Skin epidermis (tissue), 12 donors: ENCODE measurements at regions not wholly inside any gene's neighbourhood (a gene's known extent, or its start where the extent isn't known, plus 50 kb on each side); places are given as distances from the start of the nearest gene placed in this dataset.
"Not testable (repeated sequence)": the region's sequence is repeated elsewhere in the genome, so short reads cannot be mapped to it uniquely, and the experiment has no call there.

ENCODE experiments used
- H3K27ac ChIP-seq, 21 experiments: fragments of 200-600 bp; sonication (generic) in 11 of 21; one replicate each; pipeline ENCODE4 v1.5.0; 2020; ENCODE audit warnings: mild to moderate bottlenecking in 3 of 21, inconsistent platforms in 2 of 21, moderate library complexity in 2 of 21
- H3K4me3 ChIP-seq, 7 experiments: fragments of 200-600 bp; sonication (generic) in 2 of 7; one replicate each; pipeline ENCODE4 v1.5.0; 2020; ENCODE audit warnings: inconsistent platforms in 2 of 7, mild to moderate bottlenecking in 2 of 7, moderate library complexity in 1 of 7

GRCh38 chr22:48757581-48757980 is 1070.1 kb downstream of the BRD1 start:
- Histone ChIP-seq H3K27ac (no peak overlapping the region), H3K4me3 (no peak overlapping the region)

GRCh38 chr22:48757135-48757534 is 1070.5 kb downstream of the BRD1 start:
- not testable (repeated sequence) for H3K27ac ChIP-seq, H3K4me3 ChIP-seq

- no peak overlapping the region for H3K4me3 ChIP-seq
- H3K27ac ChIP-seq = no peak overlapping the region
Measured at GRCh38 chr22:48756146-48757111, 1071.2 kb downstream of the BRD1 start.

- H3K27ac ChIP-seq = no peak overlapping the region
Measured at GRCh38 chr22:48755059-48755949, 1072.4 kb downstream of the BRD1 start.

GRCh38 chr22:48754611-48755058 is 1073.0 kb downstream of the BRD1 start:
- Histone ChIP-seq H3K27ac (no peak overlapping the region), H3K4me3 (no peak overlapping the region)

More at GRCh38 chr22:48755059-48755949, 1072.4 kb downstream of the BRD1 start:
- no peak overlapping the region for H3K4me3 ChIP-seq

- H3K27ac ChIP-seq = no peak overlapping the region
- H3K4me3 ChIP-seq = no peak overlapping the region
Measured at GRCh38 chr22:48753752-48754517, 1073.7 kb downstream of the BRD1 start.

GRCh38 chr22:48753381-48753730 is 1074.3 kb downstream of the BRD1 start:
- H3K4me3 ChIP-seq = no peak overlapping the region

GRCh38 chr22:48752451-48753380 is 1075.0 kb downstream of the BRD1 start:
- Histone ChIP-seq H3K27ac (no peak overlapping the region), H3K4me3 (no peak overlapping the region)

More at GRCh38 chr22:48753381-48753730, 1074.3 kb downstream of the BRD1 start:
- H3K27ac ChIP-seq = no peak overlapping the region

GRCh38 chr22:48751539-48752437 is 1075.9 kb downstream of the BRD1 start:
- no peak overlapping the region for H3K27ac ChIP-seq
- no peak overlapping the region for H3K4me3 ChIP-seq

GRCh38 chr22:48750826-48751440 is 1076.7 kb downstream of the BRD1 start:
- no peak overlapping the region for H3K4me3 ChIP-seq
- no peak overlapping the region for H3K27ac ChIP-seq

GRCh38 chr22:48750282-48750681 is 1077.4 kb downstream of the BRD1 start:
- Histone ChIP-seq H3K27ac (no peak overlapping the region), H3K4me3 (no peak overlapping the region)

- Histone ChIP-seq H3K27ac (no peak overlapping the region), H3K4me3 (no peak overlapping the region)
Measured at GRCh38 chr22:48749555-48750227, 1078.0 kb downstream of the BRD1 start.

- H3K27ac ChIP-seq = no peak overlapping the region
- no peak overlapping the region for H3K4me3 ChIP-seq
Measured at GRCh38 chr22:48748860-48749554, 1078.7 kb downstream of the BRD1 start.

GRCh38 chr22:48748113-48748859 is 1079.4 kb downstream of the BRD1 start:
- Histone ChIP-seq H3K4me3 (no peak overlapping the region), H3K27ac (no peak overlapping the region)

- H3K27ac ChIP-seq = no peak overlapping the region
- no peak overlapping the region for H3K4me3 ChIP-seq
Measured at GRCh38 chr22:48746789-48747425, 1080.8 kb downstream of the BRD1 start.
